Nephron (organoid): ENCODE measurements at regions not wholly inside any gene's neighbourhood (a gene's known extent, or its start where the extent isn't known, plus 50 kb on each side); places are given as distances from the start of the nearest gene placed in this dataset.

ENCODE experiments used
- H3K27ac Mint-ChIP-seq, 3 experiments: 2 replicates each; pipeline ENCODE4 v1.8.0; 2020; ENCODE audit warnings: mixed read lengths in 3 of 3, mild to moderate bottlenecking in 2 of 3, moderate library complexity in 1 of 3
- H3K27me3 Mint-ChIP-seq: 2 replicates; pipeline ENCODE4 v1.8.0; 2021; ENCODE audit warnings: low read depth, mild to moderate bottlenecking, moderate library complexity, mixed read lengths
- H3K36me3 Mint-ChIP-seq: 2 replicates; pipeline ENCODE4 v1.8.0; 2020; ENCODE audit warnings: low read depth, mixed read lengths
- H3K4me1 Mint-ChIP-seq: 2 replicates; pipeline ENCODE4 v1.8.0; 2020; ENCODE audit warnings: mixed read lengths
- H3K4me3 Mint-ChIP-seq, 3 experiments: 2 replicates each; pipeline ENCODE4 v1.8.0; 2020; ENCODE audit warnings: mild to moderate bottlenecking in 3 of 3, mixed read lengths in 3 of 3, moderate library complexity in 2 of 3
- H3K9me3 Mint-ChIP-seq: 2 replicates; pipeline ENCODE4 v1.8.0; 2020; ENCODE audit warnings: mixed read lengths
- CTCF ChIP-seq, 3 experiments: fragments of 200-600 bp; sonication (generic); IDR thresholded peaks; one replicate each; pipeline ENCODE4 v1.5.0; 2021; ENCODE audit warnings: antibody characterized with exemption in 3 of 3; ENCODE audit not compliant: unreplicated experiment in 3 of 3

GRCh38 chr4:148674876-148675275 is 232.7 kb upstream of the NR3C2 start:
- no peak for TF ChIP-seq CTCF (IDR thresholded peaks at IDR 0.05; ENCODE audit: unreplicated experiment in 3 of 3)

GRCh38 chr4:148664636-148665035 is 222.4 kb upstream of the NR3C2 start:
- no peak overlapping the region for H3K4me3 Mint-ChIP-seq
- no peak overlapping the region for H3K27ac Mint-ChIP-seq
- no peak for TF ChIP-seq CTCF (IDR thresholded peaks at IDR 0.05; ENCODE audit: unreplicated experiment in 3 of 3)
- H3K4me1 Mint-ChIP-seq, result no peaks in the 10 kb centered on the region
- H3K27me3 Mint-ChIP-seq, result no peaks in the 10 kb centered on the region
- H3K9me3 Mint-ChIP-seq, result peaks cover 8% of the 10 kb centered on the region
- H3K36me3 Mint-ChIP-seq, result no peaks in the 10 kb centered on the region

More at GRCh38 chr4:148674876-148675275, 232.7 kb upstream of the NR3C2 start:
- Mint-ChIP-seq H3K9me3 (no peaks in the 10 kb centered on the region), H3K36me3 (no peaks in the 10 kb centered on the region), H3K27me3 (peaks cover 6% of the 10 kb centered on the region), H3K4me1 (no peaks in the 10 kb centered on the region), H3K27ac (no peak overlapping the region), H3K4me3 (no peak overlapping the region)

DNA sequence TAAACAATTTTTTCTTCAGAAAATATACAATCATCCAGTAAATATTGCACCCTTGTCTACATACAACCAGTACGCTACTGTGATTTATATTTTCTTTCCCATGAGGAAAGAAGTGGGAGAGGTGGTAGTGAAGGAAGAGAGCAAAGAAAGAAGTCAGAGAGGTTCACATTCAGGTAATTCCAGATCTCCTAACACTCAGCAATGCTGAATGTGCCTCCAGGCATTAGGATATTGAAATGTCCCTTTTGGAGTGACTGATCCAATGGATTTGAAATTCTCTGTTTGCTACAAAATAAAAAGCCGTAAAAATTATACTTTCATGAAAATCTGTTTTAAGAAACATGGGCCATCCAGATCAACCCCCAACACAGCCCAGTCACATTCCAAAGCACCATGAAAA is 211.9 kb upstream of the NR3C2 start:
- Mint-ChIP-seq H3K36me3 (no peaks in the 10 kb centered on the region), H3K27me3 (no peaks in the 10 kb centered on the region), H3K4me3 (no peak overlapping the region), H3K9me3 (no peaks in the 10 kb centered on the region), H3K27ac (no peak overlapping the region), H3K4me1 (no peaks in the 10 kb centered on the region)
- no peak for TF ChIP-seq CTCF (IDR thresholded peaks at IDR 0.05; ENCODE audit: unreplicated experiment in 3 of 3)

GRCh38 chr4:148653681-148654080 is 211.5 kb upstream of the NR3C2 start:
- H3K4me3 Mint-ChIP-seq, result no peak overlapping the region
- H3K4me1 Mint-ChIP-seq, result no peaks in the 10 kb centered on the region
- no peaks in the 10 kb centered on the region for H3K27me3 Mint-ChIP-seq
- no peaks in the 10 kb centered on the region for H3K36me3 Mint-ChIP-seq
- TF ChIP-seq CTCF (IDR thresholded peaks at IDR 0.05; ENCODE audit: unreplicated experiment in 3 of 3), result no peak
- no peak overlapping the region for H3K27ac Mint-ChIP-seq
- no peaks in the 10 kb centered on the region for H3K9me3 Mint-ChIP-seq

GRCh38 chr4:148651991-148652390 is 209.8 kb upstream of the NR3C2 start:
- Mint-ChIP-seq H3K27ac (no peak overlapping the region), H3K4me3 (no peak overlapping the region), H3K9me3 (no peaks in the 10 kb centered on the region), H3K36me3 (no peaks in the 10 kb centered on the region), H3K27me3 (no peaks in the 10 kb centered on the region), H3K4me1 (no peaks in the 10 kb centered on the region)
- TF ChIP-seq CTCF (IDR thresholded peaks at IDR 0.05; ENCODE audit: unreplicated experiment in 3 of 3), result no peak

DNA sequence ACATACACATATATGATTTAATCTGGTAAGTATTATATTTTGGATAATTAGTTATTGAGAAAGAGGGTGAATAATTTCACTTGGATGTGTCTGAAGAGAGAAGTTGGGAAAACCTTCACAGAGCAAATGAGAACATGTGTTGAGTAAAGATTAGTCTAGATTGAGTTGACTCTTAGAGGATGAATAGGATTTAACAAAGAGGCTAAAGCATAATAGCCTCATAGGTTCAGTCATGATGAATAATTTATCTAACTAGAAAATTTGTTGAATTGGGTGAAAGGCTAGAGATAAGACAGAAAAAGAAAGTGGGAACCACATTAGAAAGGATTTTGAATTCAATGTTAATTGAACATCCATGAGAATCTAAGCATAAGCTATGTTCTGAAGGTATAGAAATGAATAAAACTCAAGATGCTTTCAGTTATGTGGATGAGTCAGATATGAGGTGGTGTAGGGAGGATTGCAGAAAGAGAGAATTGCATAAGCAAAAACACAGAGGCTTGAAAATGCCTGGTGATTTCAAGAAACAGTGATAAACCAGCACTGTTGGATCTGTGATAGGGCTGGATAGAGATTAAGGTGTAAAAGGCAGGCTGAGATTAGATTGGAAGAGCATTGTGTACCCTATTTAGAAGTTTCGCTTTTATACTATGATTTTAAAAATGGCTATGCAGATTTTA is 207.6 kb upstream of the NR3C2 start:
- TF ChIP-seq CTCF (IDR thresholded peaks at IDR 0.05; ENCODE audit: unreplicated experiment in 3 of 3), result no peak
- no peaks in the 10 kb centered on the region for H3K27me3 Mint-ChIP-seq
- H3K36me3 Mint-ChIP-seq, result no peaks in the 10 kb centered on the region
- no peaks in the 10 kb centered on the region for H3K9me3 Mint-ChIP-seq
- no peak overlapping the region for H3K4me3 Mint-ChIP-seq
- no peaks in the 10 kb centered on the region for H3K4me1 Mint-ChIP-seq
- H3K27ac Mint-ChIP-seq, result no peak overlapping the region
